Left forelimb (tissue), 1 donor: ENCODE measurements at regions not wholly inside any gene's neighbourhood (a gene's known extent, or its start where the extent isn't known, plus 50 kb on each side); places are given as distances from the start of the nearest gene placed in this dataset.
A peak's percentile ranks its signal among the peaks of the same experiment; 100 is the strongest.

Experiments used
- DNase-seq: peaks from one replicate; pipeline ENCODE4 v3.0.0-alpha.2; 2018; ENCODE audit warnings: low spot score

DNA sequence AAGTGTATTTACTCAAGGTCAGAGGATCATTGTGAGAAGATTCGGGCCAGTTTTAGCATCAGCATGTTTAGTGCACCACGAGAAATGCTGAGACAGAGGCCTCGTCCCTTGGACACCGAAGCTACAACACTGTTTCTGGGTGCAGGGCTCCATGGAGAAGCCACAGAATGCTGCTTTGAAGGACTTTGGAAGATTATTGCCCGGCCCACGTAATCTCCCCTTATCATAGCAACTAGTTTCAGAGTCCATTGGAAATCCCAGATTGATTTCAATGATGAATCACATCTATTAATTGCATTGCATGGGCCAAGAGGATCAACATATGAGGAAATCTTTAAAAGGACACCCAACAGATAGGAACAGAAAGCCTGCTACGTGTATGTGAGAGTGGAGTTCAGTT lies 156.0 kb downstream of the MAF start:
- DNase-seq: no peak

GRCh38 chr16:79439901-79440300 lies 160.6 kb downstream of the MAF start:
- DNase-seq: no peak

DNA sequence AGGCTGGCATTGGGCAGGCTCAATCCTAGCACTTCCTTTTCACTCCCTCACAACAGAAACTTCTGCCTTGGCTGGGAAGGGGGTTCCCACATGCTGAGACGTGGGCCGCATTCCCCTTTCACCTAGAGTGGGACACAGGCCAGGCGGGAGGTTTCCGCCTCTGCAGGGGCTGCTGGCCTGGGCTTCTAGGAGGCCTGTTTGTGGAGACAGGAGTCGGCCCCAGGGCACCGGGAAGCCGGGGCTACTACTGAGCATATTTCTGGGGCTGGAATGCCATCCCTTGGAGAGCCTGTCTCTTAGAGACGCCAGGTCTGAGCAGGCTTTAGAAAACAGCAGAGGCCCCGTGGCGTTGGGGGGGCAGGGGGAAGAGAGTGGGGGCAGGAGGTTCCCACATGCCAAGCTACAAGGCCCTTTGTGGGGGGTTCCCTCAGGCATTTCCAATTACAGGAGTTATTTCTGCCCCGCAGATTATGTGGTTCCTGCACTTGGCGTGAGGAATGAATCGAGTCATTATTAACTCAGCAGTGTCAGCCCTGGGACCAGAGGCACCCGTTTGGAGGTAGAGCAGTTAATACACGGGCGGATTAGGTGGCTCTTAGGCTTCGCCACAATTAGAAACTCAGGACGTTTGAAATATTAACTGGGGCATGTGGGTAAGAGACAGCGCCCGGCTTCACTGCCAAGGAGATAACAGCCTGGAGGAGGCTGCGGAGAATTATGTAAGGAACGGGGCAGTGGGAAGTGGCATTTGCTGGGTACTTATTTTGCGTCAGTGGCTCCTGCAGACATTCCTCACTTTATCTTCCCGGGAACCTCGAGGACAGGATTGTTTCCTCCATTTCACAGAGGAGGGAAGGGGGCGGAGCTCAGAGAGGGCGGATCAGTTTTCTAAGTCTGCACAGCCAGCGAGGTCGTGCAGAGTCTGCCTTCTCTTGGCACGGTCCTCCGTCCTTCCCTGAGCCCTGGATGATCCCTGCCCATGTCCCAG lies 162.5 kb downstream of the MAF start:
- no peak for DNase-seq

DNA sequence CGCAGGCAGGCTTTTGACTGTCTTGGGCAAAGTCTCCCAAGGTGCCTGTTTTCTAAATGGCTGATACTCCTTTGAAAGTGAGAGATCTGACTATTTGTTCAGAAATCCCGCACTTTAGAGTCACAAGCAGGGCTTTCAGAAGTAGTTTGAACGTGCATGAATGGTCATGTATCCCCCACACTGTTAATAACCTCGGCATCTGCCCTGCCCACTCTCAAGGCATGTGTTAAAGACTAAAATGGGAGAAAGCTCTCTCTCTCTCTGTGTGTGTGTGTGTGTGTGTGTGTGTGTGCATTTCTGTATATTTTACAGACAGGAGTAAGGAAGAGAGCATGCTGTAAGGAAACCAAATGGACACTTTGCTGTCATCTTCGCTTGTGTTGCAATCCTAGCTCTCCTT lies 163.7 kb downstream of the MAF start:
- no peak for DNase-seq

DNA sequence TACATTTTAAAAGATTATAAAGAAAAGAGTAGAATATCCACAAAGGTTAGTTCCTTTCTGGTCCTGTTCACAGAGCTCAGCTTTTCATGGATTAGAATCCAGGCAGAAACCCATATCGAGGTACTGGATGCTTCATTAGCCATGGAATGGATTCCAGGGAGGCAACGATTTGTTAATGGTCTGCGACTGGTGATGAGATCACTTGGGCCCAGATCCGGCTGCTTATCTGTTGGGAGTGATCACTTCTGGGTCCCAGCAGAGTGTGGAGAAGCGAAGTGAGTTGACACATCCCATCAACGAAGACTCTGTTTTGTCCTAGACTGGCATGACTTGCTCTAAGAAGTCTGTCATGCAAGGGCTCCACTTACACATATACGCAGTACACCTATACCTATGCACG lies 165.8 kb downstream of the MAF start:
- DNase-seq: no peak

GRCh38 chr16:79434092-79434491 lies 166.4 kb downstream of the MAF start:
- no peak for DNase-seq

- no peak for DNase-seq
Measured at GRCh38 chr16:79431923-79432322, 168.6 kb downstream of the MAF start.

GRCh38 chr16:79430191-79430678 lies 170.3 kb downstream of the MAF start:
- DNase-seq: no peak

GRCh38 chr16:79429381-79430190 lies 171.0 kb downstream of the MAF start:
- DNase-seq: peak; percentile 82

DNA sequence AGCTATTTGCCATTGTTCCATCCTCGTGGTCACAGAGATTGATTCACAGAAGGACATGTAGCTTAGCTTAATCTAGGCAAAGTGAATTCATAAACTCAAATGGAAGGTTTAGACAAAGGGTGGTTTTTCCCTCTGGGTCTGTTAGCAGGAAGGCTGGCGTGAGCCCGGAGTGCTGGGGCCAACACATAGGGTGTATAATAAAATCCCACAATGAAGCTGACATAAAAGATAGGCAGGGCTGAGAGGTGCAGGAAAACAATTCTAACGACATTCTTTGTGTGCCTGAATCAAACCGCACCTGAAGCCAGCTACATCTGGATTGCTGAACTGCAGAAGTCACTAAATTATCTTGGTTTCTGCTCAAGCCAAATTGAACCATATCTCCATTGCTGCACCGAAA lies 173.9 kb downstream of the MAF start:
- DNase-seq: no peak

- no peak for DNase-seq
Measured at GRCh38 chr16:79422064-79422463, 178.5 kb downstream of the MAF start.

- no peak for DNase-seq
Measured at GRCh38 chr16:79421126-79421525, 179.4 kb downstream of the MAF start.

- no peak for DNase-seq
Measured at GRCh38 chr16:79420493-79420892, 180.0 kb downstream of the MAF start.

DNA sequence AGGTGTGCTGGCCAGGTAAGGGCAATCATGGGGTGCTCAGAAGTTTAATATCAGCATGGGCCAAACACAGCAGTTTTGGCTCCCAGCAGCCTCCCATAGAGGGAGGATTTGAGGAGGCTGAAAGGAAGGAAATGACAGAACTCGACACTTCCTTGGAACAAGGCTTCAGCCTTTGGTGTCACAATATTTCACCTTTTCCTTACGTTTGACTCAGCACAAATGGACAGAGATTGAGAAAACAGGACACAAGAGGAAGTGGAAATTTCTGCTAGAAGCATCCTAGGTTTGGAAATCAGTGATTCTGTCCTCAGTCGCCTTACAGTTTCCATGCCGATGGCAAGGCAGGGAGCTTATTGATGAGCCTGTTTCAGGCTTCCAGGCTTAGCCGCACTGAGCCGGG lies 181.4 kb downstream of the MAF start:
- no peak for DNase-seq

GRCh38 chr16:79417601-79418008 lies 182.9 kb downstream of the MAF start:
- no peak for DNase-seq

GRCh38 chr16:79415983-79416640 lies 184.4 kb downstream of the MAF start:
- no peak for DNase-seq

DNA sequence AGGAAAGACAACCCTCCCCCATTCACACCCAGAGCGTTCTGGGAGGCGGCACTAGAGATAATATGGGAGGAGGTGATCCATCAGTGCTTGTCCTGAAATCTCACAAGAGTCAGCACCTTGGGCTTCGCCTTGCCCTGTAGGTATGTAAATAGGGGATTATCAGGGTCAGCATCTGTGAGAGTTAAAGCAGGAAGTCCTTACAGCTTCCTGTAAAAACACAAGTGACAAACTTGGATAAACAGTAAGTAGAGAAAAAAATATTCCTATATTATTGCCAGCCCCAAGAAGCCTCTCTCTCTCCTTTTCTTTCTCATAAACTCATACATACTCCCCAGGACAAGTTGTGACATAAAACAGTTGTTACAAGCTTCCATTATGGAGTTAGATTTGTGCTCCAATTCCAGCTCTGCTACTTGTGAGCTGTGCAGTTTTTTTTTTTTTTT lies 187.7 kb downstream of the MAF start:
- no peak for DNase-seq

- no peak for DNase-seq
Measured at GRCh38 chr16:79411805-79412204, 188.7 kb downstream of the MAF start.

DNA sequence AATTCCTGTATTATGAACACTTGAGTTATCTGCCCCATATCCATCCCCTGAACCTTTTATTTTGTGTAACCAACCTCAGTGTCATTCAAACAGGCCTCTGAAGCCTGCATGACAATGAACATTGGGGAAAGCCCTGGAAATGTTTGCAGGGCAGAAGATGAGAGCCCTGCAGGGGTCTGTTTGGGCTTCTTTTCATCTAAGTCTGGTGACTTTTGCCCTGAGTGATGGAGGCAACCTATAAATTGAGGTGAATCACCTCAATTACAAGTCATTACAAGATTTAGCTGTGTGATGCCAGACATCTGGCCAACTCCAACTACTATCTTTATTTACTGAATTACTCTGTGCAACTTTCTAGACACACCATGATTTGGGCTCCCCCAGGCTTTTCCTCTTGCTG lies 189.2 kb downstream of the MAF start:
- no peak for DNase-seq

GRCh38 chr16:79409978-79410377 lies 190.6 kb downstream of the MAF start:
- DNase-seq: no peak

DNA sequence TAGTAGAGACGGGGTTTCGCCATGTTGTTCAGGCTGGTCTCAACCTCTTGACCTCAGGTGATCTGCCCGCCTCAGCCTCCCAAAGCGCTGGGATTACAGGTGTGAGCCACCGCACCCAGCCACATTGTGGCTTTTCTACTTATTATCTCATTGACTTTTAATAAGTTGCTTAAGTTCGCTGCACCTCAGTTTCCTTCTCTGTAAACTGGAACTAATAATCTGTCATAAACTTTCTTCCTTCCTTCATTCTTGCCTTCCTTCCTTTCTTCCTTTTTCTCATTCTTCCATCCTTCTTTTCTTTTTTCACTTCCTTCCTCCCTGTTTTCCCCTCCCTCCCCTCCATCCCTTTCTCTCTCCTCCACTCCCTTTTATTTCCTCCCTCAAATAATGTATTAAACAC lies 192.2 kb downstream of the MAF start:
- no peak for DNase-seq

DNA sequence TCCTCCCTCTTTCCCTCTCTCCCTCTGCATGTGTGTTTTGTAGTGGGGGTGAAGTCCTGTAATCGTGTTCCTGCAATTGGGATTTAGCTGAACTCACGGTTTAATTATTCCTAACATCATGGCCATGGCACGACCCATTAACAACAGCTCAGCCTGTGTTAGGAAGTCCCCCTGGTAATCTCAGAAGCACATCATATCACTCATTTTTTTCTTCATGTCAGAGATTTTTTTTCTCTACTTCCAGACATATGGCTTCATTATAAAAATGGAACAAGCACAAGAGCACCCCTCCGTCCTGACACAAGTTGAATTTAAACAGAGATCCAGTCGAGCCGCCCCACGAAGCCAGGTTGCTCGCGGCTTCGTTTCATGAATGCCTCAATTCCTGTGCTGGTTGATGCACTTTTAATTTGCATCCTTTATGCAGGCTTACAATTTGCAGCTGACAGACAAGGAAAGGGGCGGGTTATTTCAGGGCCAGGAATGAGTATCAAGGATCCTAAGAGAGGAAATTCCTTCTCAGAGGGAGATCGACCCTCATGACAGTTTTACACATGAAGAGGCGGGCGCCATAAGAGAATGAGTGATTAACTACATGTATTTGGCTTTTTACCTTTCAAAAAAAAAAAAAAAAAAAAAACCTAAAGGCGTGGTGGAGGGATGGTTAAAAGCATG lies 192.9 kb downstream of the MAF start:
- no peak for DNase-seq
